PFSK-1 (cell line): ENCODE measurements at regions not wholly inside any gene's neighbourhood (a gene's known extent, or its start where the extent isn't known, plus 50 kb on each side); places are given as distances from the start of the nearest gene placed in this dataset.

ENCODE experiments used
- FOXP2 ChIP-seq: optimal IDR thresholded peaks from 2 replicates; pipeline ENCODE3; 2011; ENCODE audit warnings: borderline replicate concordance, control low read depth, inconsistent platforms; ENCODE audit not compliant: insufficient read depth; ENCODE audit errors: extremely low read length, extremely low read depth
- POLR2AphosphoS5 ChIP-seq: IDR thresholded peaks from 2 replicates; pipeline ENCODE4 v1.6.1; 2012; ENCODE audit warnings: low read depth, mild to moderate bottlenecking, control low read depth, low read length, moderate library complexity
- REST ChIP-seq, 2 experiments: IDR thresholded peaks; 2 replicates each; pipeline versions ENCODE4 v1.6.1 to v1.8.0; 2011 to 2012; ENCODE audit warnings: low read depth in 2 of 2, low read length in 2 of 2, control low read depth in 1 of 2, inconsistent platforms in 1 of 2, mild to moderate bottlenecking in 1 of 2, moderate library complexity in 1 of 2; ENCODE audit not compliant: insufficient read depth in 1 of 2
- SIN3A ChIP-seq: IDR thresholded peaks from 2 replicates; pipeline ENCODE4 v1.6.1; 2012; ENCODE audit warnings: mild to moderate bottlenecking, low read length, moderate library complexity, borderline replicate concordance; ENCODE audit not compliant: insufficient read depth
- TAF1 ChIP-seq: IDR thresholded peaks from 2 replicates; pipeline ENCODE4 v1.6.1; 2012; ENCODE audit warnings: low read length, control low read depth, borderline replicate concordance; ENCODE audit not compliant: insufficient read depth

GRCh38 chr2:184006998-184007397 is 591.3 kb upstream of the ZNF804A start:
- TF ChIP-seq SIN3A (no peak), TAF1 (no peak)

- TF ChIP-seq FOXP2 (no peak), POLR2AphosphoS5 (no peak), REST (IDR thresholded peaks at IDR 0.05; ENCODE audit: insufficient read depth in 1 of 2, low read depth in 2 of 2, low read length in 2 of 2) (no peak), SIN3A (no peak)
Measured at GRCh38 chr2:184026961-184027360, 571.4 kb upstream of the ZNF804A start.

- no peak for TF ChIP-seq SIN3A
- TF ChIP-seq TAF1 = no peak
- no peak for TF ChIP-seq POLR2AphosphoS5
- TF ChIP-seq FOXP2 = no peak
- no peak for TF ChIP-seq REST (IDR thresholded peaks at IDR 0.05; ENCODE audit: insufficient read depth in 1 of 2, low read depth in 2 of 2, low read length in 2 of 2)
Measured at GRCh38 chr2:184030245-184030644, 568.1 kb upstream of the ZNF804A start.

GRCh38 chr2:184030989-184031388 is 567.3 kb upstream of the ZNF804A start:
- TF ChIP-seq FOXP2 (no peak), REST (IDR thresholded peaks at IDR 0.05; ENCODE audit: insufficient read depth in 1 of 2, low read depth in 2 of 2, low read length in 2 of 2) (no peak), POLR2AphosphoS5 (no peak), TAF1 (no peak), SIN3A (no peak)

- TF ChIP-seq SIN3A = no peak
- no peak for TF ChIP-seq REST (IDR thresholded peaks at IDR 0.05; ENCODE audit: insufficient read depth in 1 of 2, low read depth in 2 of 2, low read length in 2 of 2)
- no peak for TF ChIP-seq POLR2AphosphoS5
- TF ChIP-seq TAF1 = no peak
- TF ChIP-seq FOXP2 = no peak
Measured at GRCh38 chr2:184031402-184032147, 566.8 kb upstream of the ZNF804A start.
